ENCODE measurements at regions not wholly inside any gene's neighbourhood (a gene's known extent, or its start where the extent isn't known, plus 50 kb on each side); places are given as distances from the start of the nearest gene placed in this dataset.
"Not testable (repeated sequence)": the region's sequence is repeated elsewhere in the genome, so short reads cannot be mapped to it uniquely, and the experiment has no call there.

DNA sequence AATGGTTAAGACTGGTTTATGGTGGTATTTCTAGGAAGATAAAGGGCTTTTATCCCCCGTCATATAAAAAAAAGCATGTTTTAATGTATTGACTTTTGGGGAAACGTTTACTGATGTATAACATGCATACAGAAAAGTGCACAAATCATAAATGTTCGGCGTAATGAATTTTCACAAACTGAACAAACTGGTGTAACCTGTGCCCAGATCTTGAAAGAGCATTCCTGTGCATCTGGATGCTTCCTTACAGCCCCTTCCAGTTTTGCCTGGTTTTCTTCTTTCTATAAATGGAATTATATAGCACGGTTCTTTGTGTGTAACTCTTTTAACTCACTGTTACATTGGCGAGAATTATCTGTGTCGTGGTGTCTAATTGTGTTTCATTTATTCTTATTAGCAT is 693.8 kb upstream of the TBX3 start:
- DNase-seq = no peak

DNA sequence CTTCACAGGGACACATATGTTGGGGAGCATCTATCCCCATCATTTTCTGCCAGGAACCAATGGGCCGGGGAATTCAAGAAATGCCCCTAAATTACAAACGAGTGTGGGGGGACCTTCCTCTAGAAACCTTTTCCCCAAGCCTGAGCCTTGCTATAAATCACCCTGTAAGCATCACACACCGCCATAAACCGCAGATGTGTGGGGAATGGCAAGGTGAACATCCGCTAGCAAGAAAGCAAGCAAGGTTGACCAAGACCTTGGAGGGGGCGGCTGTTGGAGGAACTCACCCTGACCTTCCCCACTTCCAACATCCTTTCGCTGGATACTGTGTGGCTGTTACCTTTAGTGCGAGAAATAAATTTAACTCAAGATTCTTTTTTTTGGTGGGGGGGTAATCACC is 693.3 kb upstream of the TBX3 start:
- DNase-seq = no peak

DNA sequence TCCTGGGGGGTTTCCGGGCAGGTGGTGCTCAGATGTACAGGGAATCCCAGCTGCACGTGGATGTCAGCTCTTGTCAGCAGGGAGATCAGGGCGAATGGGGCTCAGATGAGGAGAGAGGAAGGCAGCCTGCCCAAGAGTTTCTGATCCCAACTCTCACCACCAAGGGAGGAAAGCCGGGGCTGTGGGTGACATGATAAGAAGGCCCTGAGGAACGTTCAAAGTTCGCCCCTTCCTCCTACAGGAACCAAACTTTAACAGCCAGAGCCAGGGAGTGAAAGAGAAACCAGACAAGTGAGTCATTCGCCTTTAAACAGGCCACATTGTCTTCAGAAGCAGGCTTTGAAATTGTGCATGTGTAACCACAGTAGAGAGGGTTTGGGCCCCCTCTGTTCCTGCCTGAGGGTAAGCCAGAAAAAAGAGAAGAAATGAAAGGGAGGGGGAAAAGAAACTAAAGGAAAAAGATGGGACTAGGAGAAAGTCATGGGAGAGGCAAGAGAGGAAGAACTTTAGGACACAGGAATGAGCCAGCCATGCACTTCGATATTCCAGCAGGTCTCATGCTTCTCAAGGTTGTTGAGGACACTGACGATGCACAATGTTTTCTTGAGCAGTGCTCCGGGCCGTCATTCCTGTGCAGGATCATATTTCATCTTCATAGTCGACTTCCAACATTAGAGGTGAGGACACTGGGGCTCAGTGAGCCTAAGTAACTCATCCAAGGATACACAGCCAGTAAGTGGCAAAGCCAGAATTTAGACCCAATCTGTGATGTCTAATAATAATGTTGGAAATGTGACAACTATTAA is 691.4 kb upstream of the TBX3 start:
- DNase-seq = no peak

DNA sequence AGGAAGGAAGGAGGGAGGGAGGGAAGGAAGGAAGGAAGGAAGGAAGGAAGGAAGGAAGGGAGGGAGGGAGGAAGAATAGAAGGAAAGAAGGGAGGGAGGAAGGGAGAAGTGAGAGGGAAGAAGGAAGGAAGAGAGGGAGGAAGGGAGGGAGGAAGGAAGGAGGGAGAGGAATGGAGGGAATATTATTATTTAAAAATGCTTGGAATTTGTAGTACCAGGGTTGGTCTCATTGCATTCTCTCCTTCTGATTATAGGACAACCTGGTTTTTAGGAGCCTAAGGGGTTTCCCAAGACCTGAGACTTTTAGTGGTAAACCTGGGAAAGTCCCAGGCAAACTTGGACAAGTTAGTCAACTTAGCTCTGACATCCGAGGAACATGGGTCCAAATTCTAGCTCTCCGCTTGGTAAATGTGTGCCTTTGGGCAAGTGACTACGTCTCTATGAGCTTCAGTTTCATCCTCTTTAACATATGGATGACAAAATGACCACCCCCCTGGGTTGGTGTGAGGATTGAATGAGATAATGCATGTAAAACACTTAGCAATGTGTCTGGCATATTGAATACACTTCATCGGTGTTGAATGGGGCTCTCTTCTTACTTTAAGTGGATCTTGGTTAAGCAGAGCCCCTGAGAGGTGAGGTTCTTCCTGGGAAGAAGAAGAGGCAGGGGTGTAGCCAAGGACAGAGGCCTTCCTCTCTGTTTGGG is 690.7 kb upstream of the TBX3 start:
- DNase-seq = no peak

DNA sequence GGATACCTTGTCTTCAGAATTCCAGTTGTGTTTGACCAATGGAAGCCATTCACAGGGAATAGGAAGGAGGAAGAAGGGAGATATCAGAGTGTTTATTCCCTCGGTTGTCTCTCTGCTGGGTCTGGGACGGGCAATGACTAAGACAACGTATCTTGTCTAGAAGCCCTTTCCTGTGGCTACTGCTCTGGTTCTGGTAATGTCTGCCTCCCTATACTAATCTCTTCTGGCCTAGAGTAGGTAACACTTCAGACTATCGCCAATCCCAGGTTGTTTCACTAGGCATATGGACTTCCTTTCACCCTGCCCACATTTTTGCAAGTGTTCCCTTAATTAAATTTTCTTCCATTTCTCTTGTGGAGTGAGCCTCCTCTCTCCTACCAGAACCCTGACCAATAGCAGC is 687.7 kb upstream of the TBX3 start:
- no peak for DNase-seq

DNA sequence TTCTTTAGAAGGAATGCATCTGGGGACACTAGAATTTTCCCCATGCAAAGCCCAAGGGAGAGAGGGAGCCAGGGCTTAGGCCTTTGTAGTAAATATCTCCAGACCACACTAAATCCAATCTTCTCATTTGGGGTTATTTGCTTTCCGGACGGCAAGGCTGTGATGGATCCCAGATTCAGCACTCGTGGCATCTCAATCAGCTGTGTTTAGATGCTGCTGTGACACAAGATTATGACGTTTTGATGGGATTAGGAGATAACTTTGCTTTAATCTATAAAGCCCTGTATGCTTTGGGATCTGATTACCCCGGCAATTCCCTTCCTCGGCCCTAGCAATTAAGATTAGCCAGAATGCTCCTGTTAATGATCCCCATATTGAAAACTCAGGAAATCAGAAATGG is 686.7 kb upstream of the TBX3 start:
- DNase-seq = no peak

DNA sequence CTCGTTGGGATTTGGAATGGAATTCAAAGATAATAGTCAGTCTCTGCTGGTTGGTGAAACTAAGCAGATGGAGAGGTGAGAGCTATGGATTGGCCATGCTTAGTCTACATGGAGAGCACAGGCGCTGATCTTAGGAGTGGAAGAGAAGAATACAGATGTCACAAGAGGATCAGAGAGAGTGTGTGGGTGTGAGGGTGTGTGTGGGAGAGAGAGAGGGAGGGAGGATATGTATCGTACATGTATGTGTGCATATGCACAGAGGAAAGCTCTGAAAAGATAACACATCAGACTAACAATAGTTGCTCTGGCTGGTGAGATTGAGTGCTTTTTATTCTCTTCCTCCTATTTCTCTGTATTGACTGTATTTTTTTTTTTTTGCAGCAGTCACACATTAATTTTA is 686.2 kb upstream of the TBX3 start:
- DNase-seq = no peak

DNA sequence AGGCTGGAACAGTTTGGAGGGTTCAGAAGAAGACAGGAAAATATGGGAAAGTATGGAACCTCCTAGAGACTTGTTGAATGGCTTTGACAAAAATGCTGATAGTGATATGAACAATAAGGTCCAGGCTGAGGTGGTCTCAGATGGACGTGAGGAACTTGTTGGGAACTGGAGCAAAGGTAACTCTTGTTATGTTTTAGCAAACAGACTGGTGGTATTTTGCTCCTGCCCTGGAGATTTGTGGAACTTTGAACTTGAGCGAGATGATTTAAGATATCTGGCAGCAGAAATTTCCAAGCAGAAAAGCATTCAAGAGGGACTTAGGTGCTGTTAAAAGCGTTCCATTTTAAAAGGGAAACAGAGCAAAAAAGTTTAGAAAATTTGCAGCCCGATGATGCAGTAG is 682.3 kb upstream of the TBX3 start:
- not testable (repeated sequence) for DNase-seq

DNA sequence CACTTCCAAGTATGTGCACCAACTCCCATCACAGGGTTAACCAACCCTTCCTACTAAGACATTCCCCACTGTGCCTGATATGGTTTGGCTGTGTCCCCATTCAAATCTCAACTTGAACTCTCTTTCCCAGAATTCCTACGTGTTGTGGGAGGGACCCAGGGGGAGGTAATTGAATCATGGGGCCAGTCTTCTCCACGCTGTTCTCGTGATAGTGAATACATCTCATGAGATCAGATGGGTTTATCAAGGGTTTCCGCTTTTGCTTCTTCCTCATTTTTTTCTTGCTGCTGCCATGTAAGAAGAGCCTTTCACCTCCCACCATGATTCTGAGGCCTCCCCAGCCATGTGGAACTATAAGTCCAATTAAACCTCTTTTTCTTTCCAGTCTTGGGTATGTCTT is 681.8 kb upstream of the TBX3 start:
- DNase-seq = not testable (repeated sequence)

DNA sequence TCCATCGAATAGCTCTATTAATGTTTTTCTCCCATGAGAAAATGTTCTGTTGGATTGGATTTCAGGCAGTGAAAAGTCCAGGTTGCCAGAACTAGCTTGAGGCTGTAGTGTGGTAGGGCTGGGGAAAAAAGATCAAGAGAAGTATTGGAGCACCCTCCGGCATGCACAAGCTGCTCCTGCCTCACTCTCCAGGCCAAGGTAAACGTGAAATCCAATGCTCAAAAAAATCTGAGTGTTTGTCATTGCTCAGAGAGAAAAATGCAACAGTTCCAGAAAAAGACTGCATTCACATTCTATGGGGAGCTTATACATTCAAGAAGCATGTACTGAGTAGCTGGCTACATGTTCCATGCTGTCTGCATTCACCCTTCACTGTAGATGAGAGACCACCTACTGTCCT is 680.9 kb upstream of the TBX3 start:
- DNase-seq = no peak

DNA sequence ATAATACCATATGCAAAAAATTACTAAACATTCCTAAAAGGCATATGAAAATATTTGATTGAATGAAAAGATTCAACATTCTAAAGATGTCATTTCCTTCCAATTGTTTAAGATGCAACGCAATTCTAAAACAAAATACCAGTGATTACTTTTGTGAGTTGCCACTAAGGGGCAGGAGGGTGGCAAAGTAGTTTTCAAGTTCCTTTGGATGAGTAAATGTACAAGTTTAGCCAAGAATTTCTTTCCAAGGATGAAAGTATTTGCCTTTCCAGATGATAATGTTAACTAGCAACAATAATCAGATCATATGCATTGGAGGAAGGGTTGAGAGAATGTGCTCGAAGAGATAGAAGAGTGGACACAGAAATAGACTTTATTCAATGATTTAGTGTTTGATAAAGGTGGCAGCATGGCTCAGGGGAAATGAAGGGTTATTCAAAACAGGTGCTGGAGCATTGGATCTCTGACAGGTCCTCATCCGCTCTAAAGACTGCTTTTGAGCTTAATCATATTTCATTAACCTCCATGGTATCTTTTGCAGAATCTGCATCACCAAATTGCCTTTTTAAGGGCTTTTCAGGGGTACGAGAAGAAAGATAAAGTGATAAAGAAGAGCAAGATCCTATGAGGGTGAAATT is 678.5 kb upstream of the TBX3 start:
- DNase-seq = no peak

DNA sequence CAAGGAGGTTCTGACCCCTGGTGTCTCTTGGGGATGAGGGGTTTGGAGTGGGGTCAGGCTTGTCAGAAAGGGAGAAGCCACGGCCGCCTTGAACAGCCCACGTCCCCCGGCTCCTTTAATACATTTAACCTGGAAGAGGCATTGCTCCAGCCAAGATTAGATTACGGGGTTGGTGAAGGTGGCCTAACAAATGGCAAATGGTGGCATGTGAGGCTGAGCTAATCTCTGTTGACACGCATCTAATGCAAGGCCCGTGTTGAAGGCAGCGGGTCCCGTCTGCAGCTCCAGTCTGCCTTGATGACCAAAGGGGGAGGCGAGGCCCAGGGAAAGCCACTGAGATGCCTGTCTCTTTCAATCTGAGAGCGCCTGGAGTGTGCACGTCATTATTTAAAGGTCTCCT is 673.7 kb upstream of the TBX3 start:
- DNase-seq = no peak

DNA sequence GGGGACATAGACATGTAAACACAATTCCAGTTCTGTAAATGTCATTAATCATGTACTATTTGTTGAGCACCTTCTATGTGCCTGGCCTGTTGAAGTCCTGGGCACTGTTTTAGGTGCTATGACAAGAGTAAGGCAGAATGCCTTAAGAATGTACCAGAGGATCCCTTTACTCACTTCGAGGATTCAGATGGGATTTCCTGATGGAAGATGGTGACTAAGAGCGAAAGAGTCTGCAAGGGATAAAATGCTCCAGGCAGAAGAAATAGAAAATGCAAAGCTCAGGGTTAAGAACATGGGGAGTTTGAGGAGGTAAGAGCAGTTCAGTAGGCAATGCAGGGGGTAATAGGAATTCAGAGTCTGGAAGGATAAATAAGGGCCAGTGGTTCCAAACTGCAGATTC is 671.3 kb upstream of the TBX3 start:
- no peak for DNase-seq

DNA sequence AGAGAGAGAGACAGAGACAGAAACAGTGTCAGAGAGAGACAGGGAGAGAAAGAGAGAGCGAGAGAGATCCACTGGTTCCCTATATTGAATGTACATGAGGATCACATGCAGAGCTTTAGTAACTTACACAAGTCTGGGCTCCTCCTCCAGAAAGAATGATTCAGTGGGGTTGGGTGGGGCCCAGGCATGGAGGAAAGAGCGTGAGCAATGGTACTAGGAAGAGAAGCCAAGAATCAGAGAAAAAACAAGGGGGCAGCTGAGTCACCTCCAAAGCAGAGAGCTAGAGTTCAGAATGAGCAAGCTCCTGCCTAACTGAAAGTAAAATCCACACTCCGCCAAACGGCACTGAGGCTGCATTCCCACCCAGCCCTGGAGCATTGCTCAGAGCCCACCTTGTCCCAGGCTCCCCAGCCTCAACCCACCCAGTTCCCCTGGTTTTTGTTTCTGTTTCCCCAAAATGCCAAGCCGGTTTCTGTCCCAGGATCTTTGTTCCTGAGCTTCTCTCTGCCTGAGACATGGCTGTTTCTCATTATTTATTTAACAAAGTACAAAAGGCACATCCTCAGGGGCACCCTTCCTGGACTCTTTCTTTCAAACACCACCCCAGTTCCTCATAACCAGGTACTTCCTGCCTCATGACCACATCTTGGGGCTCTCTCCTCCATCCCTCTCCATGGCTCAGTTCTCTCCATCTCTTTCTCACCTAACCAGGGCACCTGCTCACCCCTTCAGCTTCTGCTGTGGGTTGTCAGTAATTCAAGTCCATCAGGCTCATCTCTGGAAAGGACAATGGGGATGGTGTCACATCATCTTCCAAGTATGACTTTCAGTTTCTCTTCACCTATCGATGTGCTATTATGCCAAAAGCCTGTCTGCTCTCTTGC is 670.3 kb upstream of the TBX3 start:
- DNase-seq = no peak

DNA sequence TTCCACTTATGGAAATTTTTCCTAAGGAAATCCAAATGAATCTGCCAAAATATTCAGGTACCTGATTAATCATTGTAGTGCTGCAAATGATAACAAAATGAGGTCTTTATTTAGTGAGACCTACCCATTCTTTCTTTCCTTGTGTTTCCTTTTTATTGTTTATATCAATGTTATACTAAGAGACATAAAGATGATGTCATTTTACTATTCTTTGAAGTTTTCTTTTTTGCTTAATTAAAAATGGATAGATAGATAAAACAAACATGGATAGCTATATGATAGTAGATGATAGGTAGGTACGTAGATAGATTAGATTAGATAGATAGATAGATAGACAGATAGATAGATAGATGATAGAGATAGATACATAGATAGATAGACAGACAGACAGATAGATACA is 669.5 kb upstream of the TBX3 start:
- DNase-seq = no peak

DNA sequence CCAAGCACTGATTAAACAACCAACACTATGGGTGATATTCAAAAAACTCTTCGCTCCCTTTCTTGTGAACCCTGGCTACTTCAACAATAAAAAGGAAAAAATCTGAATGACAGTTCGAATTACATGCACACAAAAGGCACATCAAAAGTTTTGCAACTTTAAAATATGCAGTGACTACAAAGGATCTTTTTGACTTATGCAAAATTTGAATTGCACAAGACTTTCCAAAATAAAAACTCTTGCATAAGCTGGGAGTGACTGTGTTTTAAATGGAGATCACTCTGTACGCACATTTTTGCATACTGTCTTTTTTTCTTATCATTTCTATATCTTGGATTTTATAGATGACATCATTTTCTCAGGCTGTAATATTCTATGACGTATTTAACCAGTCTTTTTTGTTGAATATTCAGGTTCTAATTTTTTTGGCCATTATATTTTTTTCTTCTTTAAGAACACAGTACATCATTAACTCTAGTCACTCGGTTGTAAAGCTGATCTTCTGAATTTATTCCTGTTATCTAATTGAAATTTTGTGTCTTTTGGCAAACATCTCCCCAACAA is 667.6 kb upstream of the TBX3 start:
- no peak for DNase-seq

DNA sequence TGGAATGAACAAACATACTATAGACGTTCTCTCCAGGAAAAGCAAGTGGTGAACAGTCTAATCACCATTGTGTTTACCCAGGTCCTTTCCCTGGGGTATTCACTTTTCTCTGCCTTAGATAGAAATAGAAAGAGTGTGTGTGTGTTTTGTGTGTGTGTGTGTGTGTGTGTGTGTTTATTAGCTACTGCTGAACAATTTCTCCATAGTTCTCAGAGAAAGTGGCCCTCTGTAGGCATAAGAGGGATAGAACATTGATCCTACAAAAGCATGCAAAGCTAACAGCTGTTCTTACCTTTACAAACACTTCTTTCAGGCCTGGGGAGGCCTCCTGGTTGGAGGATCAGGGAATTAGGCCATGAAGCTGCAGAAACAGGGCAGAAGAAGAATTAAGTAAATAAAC is 665.7 kb upstream of the TBX3 start:
- DNase-seq = no peak

DNA sequence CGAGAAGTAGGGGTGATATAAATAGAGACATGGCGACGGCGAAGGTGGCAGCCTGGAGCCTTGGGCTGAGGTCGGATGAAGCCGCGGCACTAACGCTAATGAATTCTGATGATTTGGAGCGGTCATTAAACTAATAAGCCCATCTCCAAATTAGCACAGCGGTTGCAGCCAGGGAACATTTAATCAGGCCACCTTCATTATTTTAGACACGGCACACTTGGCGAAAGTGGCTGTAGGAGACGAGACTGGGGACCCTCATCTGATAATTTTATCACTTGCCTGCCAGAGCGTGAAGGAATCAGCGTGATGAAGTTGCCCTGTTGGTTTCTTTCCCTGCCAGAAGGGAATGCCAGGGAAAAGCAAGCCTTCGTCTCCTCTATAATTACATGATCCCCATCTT is 664.3 kb upstream of the TBX3 start:
- DNase-seq = no peak

DNA sequence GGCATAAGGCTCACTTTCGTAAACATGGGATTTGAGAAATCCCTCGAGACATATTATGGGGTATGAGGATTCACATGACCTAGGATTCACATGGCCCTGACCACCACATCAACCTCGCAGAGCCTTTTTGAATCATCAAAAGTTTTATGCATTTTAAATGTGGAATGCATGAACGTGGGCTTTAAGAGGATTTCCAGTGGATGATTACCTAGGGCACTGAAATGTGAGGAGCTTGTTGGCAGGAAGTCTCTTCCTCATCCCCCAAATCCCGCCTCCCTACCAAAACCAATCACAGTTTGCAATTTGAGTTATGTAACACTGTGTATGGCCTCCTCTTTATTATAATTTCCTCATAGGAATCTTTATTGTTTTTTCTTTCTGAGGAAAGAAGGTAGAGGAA is 659.6 kb upstream of the TBX3 start:
- no peak for DNase-seq

DNA sequence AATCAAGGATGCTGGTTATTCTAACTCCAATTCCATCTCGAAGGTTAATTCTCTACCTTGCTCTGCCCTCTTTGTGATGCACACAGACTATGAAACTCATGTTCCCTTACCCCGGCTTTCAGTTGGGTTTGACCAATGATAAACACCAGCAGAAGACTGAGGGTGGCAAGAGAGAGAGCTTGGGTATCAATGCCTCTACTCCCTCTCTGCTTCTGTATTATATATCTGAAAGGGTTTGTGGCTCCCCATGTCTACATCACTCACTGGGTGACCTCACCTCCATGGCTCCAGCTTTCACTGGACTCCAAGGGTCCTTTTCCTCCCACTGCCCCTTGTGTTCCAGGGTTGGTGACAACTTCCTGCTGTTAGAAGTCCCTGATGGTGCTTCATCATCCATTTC is 659.0 kb upstream of the TBX3 start:
- no peak for DNase-seq

DNA sequence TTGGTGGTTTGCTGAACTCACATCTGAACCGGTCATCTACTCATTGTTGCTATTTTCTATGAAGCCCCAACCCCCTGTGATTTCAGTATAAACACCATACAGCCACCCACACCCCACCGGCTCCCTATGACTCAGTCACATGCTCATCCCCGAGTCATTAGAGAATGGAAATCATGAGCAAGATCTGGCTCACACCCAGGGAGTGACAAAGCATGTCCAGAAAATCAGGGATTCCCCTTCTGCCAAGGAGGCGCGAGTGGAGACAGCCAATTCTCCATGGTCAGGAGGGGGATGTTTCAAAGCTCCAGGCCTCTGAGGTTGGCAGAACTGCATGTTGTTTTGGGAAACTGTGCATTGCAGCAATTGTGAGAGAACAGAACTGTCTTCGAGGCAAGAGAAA is 657.5 kb upstream of the TBX3 start:
- DNase-seq = no peak

DNA sequence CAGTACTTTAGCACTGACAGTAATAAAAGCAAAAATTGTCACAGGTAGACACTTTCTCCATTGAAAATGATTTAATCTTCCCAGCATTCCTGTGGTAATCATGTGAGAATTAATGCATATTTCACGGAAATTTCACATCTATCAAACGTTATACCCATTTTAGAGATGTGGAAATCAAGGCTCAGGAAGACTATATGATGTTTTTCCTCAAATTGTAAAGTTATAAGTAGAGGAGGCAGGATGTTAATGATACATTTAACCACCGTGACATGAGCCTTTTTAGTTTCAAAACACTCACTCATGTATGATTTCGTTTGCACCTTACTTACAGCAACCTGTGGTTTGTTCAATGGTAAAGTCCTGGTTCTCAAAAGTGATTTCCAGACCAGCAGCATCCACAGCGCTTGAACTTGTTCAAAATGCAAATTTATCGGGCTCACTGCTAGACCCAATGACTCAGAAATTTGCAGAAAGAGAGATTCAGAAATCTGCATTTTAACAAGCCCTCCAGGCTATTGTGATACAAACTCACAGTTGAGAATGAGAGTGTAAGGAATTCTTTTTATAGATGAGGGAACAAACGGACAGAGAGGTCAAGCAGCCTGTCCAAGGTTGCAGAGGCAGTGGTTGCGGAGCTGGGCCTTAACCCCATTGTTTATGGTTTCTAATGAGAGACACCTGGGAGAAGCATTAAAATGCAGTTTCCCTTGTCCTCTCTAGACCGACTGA is 654.8 kb upstream of the TBX3 start:
- DNase-seq = no peak
